COLO668 (cell line): ENCODE measurements at regions not wholly inside any gene's neighbourhood (a gene's known extent, or its start where the extent isn't known, plus 50 kb on each side); places are given as distances from the start of the nearest gene placed in this dataset.

Source experiments
- DNase-seq: peaks from one replicate; lab custom pipeline; 2025; ENCODE audit not compliant: unreplicated experiment; lab: John Stamatoyannopoulos, UW

- no peak for DNase-seq
Measured at GRCh38 chr2:122156176-122156890, 400.9 kb downstream of the TSN start.

DNA sequence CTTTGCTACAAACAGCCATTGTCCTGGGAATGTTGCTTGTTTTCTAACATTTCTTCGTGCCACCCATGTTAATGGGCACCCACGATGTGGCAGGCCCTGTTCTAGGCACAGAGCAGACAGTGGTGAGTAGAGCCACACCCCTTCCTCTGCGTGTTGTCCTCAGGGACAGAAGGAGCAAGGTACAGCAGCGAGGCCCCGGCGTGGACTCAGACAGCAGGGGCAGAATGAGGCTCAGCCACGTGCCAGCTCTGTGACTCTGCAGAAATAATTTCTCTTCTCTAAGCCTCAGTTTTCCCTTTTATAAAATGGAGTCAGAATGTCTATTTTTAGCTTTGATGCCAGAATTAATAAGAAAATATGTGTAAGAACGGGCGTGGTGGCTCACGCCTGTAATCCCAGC lies 401.7 kb downstream of the TSN start:
- no peak for DNase-seq

DNA sequence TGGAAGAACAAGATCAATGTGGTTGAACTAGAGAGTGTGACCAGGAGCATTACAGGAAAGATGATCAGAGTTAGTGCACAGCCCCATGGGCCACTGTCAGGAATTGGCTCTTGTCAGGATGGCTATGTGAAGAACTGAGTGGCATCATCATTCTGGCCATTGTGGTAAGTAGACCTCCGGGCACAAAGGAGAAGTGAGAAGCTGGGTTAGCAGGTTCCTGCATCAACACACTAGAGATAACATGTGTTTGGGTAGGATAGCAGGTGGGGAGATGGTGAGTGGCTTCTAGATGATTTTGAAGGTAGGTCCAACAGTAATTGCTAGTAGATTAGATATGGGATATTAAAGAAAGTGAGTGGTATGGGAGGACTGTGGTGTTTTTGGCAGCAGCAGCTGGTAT lies 408.2 kb downstream of the TSN start:
- no peak for DNase-seq

DNA sequence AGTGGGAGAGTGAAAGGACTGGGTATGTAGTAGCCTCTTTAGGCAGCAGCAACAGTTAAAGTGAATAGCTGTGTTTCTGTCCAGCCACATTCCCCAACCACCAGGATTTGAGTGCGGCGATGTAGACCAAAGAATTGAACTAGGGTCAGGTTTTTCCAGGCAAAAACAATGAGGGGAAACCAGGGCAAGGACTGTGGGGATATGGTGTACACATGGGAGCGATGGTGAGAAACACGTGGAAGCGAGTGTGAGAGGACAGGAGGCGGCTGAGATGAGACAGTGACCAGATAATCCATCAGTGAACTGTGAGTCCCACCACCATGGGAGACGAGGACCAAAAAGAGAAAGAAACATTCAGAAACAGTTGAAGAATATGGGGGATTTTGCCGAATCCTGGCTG lies 409.5 kb downstream of the TSN start:
- no peak for DNase-seq

DNA sequence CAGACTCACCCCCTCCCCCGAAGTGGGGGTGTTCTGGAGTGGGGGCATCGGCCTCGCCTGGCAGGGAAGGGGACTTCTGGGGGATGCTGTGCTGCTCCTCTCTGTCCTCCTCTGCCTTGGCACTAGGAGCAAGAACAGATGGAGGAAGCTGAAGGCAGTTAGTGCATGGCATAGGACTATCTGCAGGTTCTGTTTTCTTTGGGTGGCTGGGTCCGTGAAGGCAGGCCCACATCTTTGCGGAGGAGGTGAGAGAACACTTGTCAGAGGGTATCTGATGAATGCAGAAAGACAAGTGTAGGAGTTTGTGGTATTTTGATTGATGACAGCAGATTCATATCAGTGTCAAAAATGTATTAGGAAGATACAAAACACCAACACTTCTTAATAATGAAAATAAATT lies 411.4 kb downstream of the TSN start:
- DNase-seq, result no peak

GRCh38 chr2:122167515-122167914 lies 412.1 kb downstream of the TSN start:
- no peak for DNase-seq

DNA sequence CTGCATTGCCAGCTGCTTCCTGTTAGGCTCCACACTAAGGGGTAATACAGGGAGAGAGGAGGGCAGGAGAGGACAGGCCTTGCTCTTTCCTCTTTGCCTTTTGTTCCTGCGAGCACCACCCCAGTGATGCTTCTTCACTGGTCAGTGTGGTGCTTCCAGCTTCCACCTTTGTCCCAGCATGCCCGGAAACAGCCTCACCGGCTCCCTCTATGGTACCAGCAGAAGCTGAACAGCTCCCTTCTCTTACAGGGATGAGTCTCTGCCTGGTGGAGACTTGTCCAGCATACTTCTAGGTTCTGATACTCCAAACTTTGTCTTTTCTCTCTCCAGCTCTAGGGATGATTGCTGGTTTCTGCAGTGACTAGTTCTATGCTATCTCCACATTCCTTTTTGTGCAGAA lies 413.3 kb downstream of the TSN start:
- DNase-seq, result no peak

DNA sequence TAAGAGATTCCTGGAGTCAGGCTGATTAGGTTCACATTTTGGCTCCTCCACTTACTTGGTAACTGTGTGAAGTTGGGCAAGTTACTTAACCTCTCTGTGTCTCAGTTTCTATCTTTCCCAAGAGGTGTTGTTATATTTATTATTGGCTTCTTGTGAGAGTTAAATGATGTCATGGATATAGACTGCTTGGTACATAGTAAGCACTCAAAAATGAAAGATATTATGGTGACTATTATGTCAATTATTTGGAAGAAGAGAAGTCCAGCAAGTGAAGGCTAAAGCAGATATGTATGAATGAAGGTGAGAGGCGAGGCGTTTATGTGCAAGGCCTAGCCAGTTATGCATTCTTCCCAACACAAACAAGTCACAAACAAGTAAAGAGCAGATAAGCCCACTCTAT lies 417.4 kb downstream of the TSN start:
- no peak for DNase-seq

GRCh38 chr2:122174061-122174460 lies 418.6 kb downstream of the TSN start:
- DNase-seq, result no peak

DNA sequence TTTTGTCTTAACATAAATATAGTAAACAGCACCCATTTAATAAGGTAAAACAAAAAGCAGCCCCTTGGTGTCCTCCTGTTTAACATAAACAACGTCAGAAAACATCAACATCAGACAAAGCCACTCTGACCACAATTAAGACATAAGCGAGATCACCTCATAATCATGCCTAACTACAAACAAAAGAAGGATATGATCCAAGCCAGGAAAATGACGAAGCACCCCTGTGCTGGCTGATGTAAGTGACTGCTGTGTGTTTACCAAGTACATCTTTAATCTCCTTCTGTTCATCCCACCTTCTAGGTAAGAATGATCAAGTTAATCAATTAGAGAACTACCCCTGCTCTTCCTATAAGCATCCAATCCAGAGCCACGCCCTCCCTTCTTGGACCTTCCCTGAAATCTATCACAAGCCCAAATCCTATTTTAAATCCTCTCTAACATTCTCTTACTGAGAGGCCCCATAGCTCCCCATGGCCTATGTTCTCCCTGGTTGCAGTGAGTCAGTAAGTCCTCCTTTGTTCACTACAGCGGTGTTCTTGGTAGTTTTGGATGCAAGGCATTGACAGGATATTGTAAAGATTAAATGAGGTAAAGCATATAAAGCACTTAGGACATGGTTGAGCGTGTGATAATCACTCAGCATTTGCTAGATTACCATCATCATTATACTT lies 424.2 kb downstream of the TSN start:
- DNase-seq, result no peak

- DNase-seq, result no peak
Measured at GRCh38 chr2:122180972-122181371, 425.5 kb downstream of the TSN start.

GRCh38 chr2:122182616-122183355 lies 427.3 kb downstream of the TSN start:
- DNase-seq, result no peak

- no peak for DNase-seq
Measured at GRCh38 chr2:122183890-122184289, 428.4 kb downstream of the TSN start.

DNA sequence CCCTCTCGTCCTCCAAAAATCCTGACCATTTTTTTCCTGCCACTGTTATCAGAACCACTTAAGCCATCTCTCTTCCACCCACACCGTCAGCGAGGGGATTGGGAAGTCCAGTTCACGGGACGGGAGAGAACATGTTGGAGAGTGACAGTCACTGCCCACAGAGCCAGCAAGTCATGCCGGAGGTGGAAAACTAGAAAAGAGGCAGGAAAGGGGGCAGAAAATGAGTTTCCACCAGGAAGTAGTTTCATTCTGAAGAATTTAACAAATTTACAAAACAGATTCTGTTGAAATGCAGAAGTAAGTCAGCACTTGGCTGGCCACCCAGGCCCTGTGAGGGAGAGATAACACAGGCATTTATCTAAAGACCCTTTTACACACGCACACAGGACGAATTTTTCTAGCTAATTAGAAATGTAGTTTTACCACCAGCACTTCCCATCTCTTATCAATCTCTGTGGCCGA lies 431.3 kb downstream of the TSN start:
- no peak for DNase-seq

DNA sequence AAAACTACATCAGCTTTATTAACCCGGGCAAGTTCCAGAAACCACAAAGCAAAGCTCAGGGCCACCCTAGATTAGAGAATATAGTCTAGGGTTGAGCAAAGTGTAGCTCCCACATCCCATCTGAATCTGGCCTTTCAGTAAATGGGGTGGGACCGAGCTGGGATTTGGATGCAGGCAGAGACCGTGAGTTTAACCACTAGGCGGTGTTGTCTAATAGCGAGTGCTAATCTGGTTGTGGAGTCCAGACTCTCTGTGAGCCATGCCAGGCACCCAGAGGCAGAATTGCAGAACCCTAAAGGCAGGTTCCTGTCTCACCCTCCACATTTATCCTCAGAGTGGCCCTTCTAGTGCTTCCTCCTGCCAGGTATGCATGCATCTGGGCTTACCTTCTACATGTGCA lies 435.9 kb downstream of the TSN start:
- peak; percentile 29 for DNase-seq

GRCh38 chr2:122193622-122194021 lies 438.2 kb downstream of the TSN start:
- DNase-seq, result no peak

- DNase-seq, result peak; percentile 20
Measured at GRCh38 chr2:122194546-122194945, 439.1 kb downstream of the TSN start.

DNA sequence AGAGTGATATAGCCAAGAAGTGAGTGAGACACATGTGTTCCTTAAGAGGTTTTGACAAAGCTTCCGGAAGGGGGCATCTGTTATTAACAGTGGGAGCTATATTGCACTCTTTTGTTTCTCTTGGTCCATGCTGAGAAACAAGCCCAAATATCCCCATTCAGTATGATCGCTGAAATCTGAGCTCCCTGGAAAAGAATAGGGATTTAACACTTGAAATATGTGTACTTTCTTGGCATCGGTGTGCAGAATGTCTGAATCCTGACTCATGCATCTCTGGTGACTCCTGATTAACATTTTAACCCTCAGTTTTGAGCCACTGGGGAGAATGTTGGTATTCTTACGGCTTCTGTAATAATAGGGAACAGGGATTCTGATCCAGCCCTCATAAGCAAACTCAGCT lies 448.1 kb downstream of the TSN start:
- no peak for DNase-seq

- DNase-seq, result no peak
Measured at GRCh38 chr2:122205641-122206040, 450.2 kb downstream of the TSN start.

DNA sequence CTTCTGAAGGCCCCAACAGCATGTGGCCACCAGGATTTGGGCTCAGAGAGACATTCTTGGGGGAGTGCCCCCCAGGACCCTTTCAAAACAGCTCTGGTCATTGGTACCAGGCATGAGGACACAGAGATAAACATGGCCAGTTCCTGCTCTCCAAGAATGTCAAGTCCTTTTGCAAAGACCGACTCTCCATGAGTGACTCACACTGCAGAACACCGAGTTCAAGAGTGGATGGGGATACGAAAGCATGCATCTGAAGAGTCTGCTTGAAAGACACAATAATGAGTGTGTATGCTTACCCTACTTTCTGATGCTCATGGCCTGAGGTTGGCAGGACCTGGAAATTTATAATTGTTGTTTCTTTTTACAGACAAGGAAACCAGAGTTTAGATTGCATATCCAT lies 450.6 kb downstream of the TSN start:
- DNase-seq, result no peak

DNA sequence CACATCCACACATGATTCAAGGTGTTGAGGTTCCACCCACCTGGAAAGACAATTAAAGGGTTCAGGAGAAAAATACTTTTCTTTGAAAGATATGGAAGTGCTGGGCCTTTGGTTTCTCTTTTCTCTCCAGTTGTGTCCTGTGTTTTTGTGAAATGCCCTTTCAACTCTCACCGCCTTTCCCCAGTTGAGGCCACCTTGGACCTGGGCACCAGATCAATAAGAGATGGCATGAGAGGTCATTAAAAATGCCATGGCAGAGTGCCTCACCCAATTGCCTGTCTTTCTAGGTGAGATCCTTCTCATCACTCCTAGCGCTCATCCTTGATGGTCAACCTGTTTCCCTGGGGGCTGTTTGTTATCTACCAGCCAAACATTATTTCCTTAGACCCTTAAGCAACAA lies 453.9 kb downstream of the TSN start:
- DNase-seq, result no peak

DNA sequence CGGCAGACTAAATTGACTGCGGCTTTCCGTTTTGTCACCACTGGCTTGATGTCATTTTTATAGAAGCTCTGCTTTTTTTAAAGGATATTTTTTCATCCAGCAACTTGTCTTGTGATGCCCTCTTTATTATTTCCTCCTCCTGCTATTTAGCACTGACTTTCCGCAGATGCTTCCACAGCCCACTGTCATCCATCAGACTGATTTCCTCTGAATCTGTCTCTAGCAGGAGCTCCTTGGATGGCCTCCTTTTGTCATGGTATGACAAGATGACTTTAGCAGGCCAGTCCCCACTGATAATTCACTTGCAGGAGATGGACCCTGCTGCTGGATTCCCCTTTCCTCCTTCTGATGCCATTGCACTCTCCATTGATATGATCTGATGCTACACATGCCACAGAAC lies 454.6 kb downstream of the TSN start:
- no peak for DNase-seq
